ENCODE measurements at regions not wholly inside any gene's neighbourhood (a gene's known extent, or its start where the extent isn't known, plus 50 kb on each side); places are given as distances from the start of the nearest gene placed in this dataset.

- peak; percentile 71 for DNase-seq (ENCODE audit: low read depth)
- H3K4me3 ChIP-seq (ENCODE audit: control insufficient read depth, low read depth, low read length), result no peak overlapping the region
- TF ChIP-seq CTCF (IDR thresholded peaks at IDR 0.05; ENCODE audit: control insufficient read depth, insufficient read depth, low read depth, low read length, missing control alignments), result no peak
Measured at GRCh38 chr1:67575861-67576260, 109.1 kb upstream of the GADD45A start.

GRCh38 chr1:67576474-67576873 is 108.5 kb upstream of the GADD45A start:
- no peak for DNase-seq (ENCODE audit: low read depth)
- no peak for TF ChIP-seq CTCF (IDR thresholded peaks at IDR 0.05; ENCODE audit: control insufficient read depth, insufficient read depth, low read depth, low read length, missing control alignments)
- no peak overlapping the region for H3K4me3 ChIP-seq (ENCODE audit: control insufficient read depth, low read depth, low read length)

- no peak for TF ChIP-seq CTCF (IDR thresholded peaks at IDR 0.05; ENCODE audit: control insufficient read depth, insufficient read depth, low read depth, low read length, missing control alignments)
- H3K4me3 ChIP-seq (ENCODE audit: control insufficient read depth, low read depth, low read length), result no peak overlapping the region
- DNase-seq (ENCODE audit: low read depth), result no peak
Measured at GRCh38 chr1:67577646-67578045, 107.4 kb upstream of the GADD45A start.

GRCh38 chr1:67578397-67579020 is 106.5 kb upstream of the GADD45A start:
- DNase-seq (ENCODE audit: low read depth), result no peak
- no peak for TF ChIP-seq CTCF (IDR thresholded peaks at IDR 0.05; ENCODE audit: control insufficient read depth, insufficient read depth, low read depth, low read length, missing control alignments)

GRCh38 chr1:67579623-67580394 is 105.2 kb upstream of the GADD45A start:
- DNase-seq (ENCODE audit: low read depth), result no peak
- TF ChIP-seq CTCF (IDR thresholded peaks at IDR 0.05; ENCODE audit: control insufficient read depth, insufficient read depth, low read depth, low read length, missing control alignments), result no peak
- no peak overlapping the region for H3K4me3 ChIP-seq (ENCODE audit: control insufficient read depth, low read depth, low read length)

More at GRCh38 chr1:67578397-67579020, 106.5 kb upstream of the GADD45A start:
- H3K4me3 ChIP-seq (ENCODE audit: control insufficient read depth, low read depth, low read length), result no peak overlapping the region

GRCh38 chr1:67580691-67581403 is 104.2 kb upstream of the GADD45A start:
- no peak for TF ChIP-seq CTCF (IDR thresholded peaks at IDR 0.05; ENCODE audit: control insufficient read depth, insufficient read depth, low read depth, low read length, missing control alignments)
- no peak overlapping the region for H3K4me3 ChIP-seq (ENCODE audit: control insufficient read depth, low read depth, low read length)
- no peak for DNase-seq (ENCODE audit: low read depth)

All from AG09309 (cell line).